WTC11 (cell line): ENCODE measurements at regions not wholly inside any gene's neighbourhood (a gene's known extent, or its start where the extent isn't known, plus 50 kb on each side); places are given as distances from the start of the nearest gene placed in this dataset.

Source experiments
- ELF4 ChIP-seq: sonication (generic); formaldehyde crosslinking; IDR thresholded peaks from 2 replicates; pipeline ENCODE4 v1.8.1; 2022; ENCODE audit warnings: low read depth, mild to moderate bottlenecking, moderate library complexity, missing genetic modification reagents
- ESRRA ChIP-seq: sonication (generic); formaldehyde crosslinking; IDR thresholded peaks from 2 replicates; pipeline ENCODE4 v1.8.1; 2022; ENCODE audit warnings: mild to moderate bottlenecking, missing genetic modification reagents, borderline replicate concordance
- GABPB1 ChIP-seq: sonication (generic); formaldehyde crosslinking; IDR thresholded peaks from 2 replicates; pipeline ENCODE4 v1.8.1; 2023; ENCODE audit warnings: mild to moderate bottlenecking, missing genetic modification reagents
- HMGA2 ChIP-seq: fragments of 250-450 bp; sonication (Bioruptor Pico); IDR thresholded peaks from 2 replicates; pipeline ENCODE4 v1.4.0; 2021; ENCODE audit warnings: mild to moderate bottlenecking, moderate library complexity
- JUN ChIP-seq: sonication (generic); formaldehyde crosslinking; IDR thresholded peaks from 2 replicates; pipeline ENCODE4 v1.8.0; 2023; ENCODE audit warnings: mild to moderate bottlenecking, missing genetic modification reagents
- NFYB ChIP-seq: sonication (generic); formaldehyde crosslinking; conservative IDR thresholded peaks from 2 replicates; pipeline ENCODE4 v1.8.0; 2022; ENCODE audit warnings: low read depth, missing genetic modification reagents
- NR3C1 ChIP-seq: sonication (generic); formaldehyde crosslinking; conservative IDR thresholded peaks from 2 replicates; pipeline ENCODE4 v1.8.1; 2023; ENCODE audit warnings: low read depth, mild to moderate bottlenecking, missing genetic modification reagents
- ZBTB21 ChIP-seq: sonication (generic); formaldehyde crosslinking; IDR thresholded peaks from 2 replicates; pipeline ENCODE4 v1.8.1; 2023; ENCODE audit warnings: mild to moderate bottlenecking, missing genetic modification reagents, borderline replicate concordance
- TF ChIP-seq, protein P1 (sequence below): fragments of 200-600 bp; IDR thresholded peaks from 2 replicates; pipeline ENCODE4 v1.8.0; 2022; ENCODE audit warnings: antibody characterized with exemption
- TF ChIP-seq, protein P2 (sequence below): fragments of 250-450 bp; sonication (Bioruptor Pico); IDR thresholded peaks from 2 replicates; pipeline ENCODE4 v1.9.0; 2021; ENCODE audit warnings: mild to moderate bottlenecking, borderline replicate concordance
- TF ChIP-seq, protein P3 (sequence below): sonication (generic); formaldehyde crosslinking; conservative IDR thresholded peaks from 2 replicates; pipeline ENCODE4 v1.8.1; 2022; ENCODE audit warnings: mild to moderate bottlenecking, missing genetic modification reagents
- TF ChIP-seq, protein P4 (sequence below): sonication (generic); formaldehyde crosslinking; IDR thresholded peaks from 2 replicates; pipeline ENCODE4 v1.8.0; 2023; ENCODE audit warnings: missing genetic modification reagents
- TF ChIP-seq, protein P5 (sequence below): sonication (generic); formaldehyde crosslinking; IDR thresholded peaks from 2 replicates; pipeline ENCODE4 v1.8.1; 2022; ENCODE audit warnings: low read depth, mild to moderate bottlenecking, moderate library complexity, missing genetic modification reagents, borderline replicate concordance
- TF ChIP-seq, protein P6 (sequence below): sonication (generic); formaldehyde crosslinking; IDR thresholded peaks from 2 replicates; pipeline ENCODE4 v1.8.1; 2022; ENCODE audit warnings: missing genetic modification reagents, borderline replicate concordance

DNA sequence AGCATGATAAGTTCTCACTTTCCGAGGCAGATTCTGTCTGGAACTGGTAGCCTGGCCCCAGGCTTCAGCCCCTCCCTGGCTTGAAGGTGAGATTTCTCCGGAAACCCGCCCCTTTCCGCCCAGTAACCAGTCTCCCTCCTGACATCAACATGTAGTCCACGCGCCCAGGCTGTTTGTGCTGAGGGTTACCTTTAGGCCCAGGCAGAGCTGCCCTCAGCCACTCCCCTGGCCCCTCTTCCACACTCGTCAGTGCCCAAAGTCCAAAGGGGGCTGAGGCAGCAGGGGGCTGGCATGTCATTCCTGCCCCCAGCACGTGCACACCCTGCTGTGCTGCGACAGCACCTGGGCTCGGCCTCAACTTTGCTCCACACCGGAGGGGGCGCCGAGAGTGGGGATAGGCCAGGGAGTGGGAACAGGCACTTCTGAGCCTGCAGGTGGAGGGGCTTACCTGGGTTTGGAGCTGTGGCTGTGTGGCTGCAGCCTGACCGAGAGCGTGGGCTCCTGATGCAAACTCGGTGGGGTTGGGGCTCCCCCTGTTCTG lies 69.5 kb upstream of the ANK2 start:
- TF ChIP-seq HMGA2, result no peak
- no peak for TF ChIP-seq NFYB (CRISPR knock-in tag)
- no peak for TF ChIP-seq JUN (CRISPR knock-in tag)
- TF ChIP-seq, protein P1, sequence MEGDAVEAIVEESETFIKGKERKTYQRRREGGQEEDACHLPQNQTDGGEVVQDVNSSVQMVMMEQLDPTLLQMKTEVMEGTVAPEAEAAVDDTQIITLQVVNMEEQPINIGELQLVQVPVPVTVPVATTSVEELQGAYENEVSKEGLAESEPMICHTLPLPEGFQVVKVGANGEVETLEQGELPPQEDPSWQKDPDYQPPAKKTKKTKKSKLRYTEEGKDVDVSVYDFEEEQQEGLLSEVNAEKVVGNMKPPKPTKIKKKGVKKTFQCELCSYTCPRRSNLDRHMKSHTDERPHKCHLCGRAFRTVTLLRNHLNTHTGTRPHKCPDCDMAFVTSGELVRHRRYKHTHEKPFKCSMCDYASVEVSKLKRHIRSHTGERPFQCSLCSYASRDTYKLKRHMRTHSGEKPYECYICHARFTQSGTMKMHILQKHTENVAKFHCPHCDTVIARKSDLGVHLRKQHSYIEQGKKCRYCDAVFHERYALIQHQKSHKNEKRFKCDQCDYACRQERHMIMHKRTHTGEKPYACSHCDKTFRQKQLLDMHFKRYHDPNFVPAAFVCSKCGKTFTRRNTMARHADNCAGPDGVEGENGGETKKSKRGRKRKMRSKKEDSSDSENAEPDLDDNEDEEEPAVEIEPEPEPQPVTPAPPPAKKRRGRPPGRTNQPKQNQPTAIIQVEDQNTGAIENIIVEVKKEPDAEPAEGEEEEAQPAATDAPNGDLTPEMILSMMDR, result no peak
- TF ChIP-seq, protein P2, sequence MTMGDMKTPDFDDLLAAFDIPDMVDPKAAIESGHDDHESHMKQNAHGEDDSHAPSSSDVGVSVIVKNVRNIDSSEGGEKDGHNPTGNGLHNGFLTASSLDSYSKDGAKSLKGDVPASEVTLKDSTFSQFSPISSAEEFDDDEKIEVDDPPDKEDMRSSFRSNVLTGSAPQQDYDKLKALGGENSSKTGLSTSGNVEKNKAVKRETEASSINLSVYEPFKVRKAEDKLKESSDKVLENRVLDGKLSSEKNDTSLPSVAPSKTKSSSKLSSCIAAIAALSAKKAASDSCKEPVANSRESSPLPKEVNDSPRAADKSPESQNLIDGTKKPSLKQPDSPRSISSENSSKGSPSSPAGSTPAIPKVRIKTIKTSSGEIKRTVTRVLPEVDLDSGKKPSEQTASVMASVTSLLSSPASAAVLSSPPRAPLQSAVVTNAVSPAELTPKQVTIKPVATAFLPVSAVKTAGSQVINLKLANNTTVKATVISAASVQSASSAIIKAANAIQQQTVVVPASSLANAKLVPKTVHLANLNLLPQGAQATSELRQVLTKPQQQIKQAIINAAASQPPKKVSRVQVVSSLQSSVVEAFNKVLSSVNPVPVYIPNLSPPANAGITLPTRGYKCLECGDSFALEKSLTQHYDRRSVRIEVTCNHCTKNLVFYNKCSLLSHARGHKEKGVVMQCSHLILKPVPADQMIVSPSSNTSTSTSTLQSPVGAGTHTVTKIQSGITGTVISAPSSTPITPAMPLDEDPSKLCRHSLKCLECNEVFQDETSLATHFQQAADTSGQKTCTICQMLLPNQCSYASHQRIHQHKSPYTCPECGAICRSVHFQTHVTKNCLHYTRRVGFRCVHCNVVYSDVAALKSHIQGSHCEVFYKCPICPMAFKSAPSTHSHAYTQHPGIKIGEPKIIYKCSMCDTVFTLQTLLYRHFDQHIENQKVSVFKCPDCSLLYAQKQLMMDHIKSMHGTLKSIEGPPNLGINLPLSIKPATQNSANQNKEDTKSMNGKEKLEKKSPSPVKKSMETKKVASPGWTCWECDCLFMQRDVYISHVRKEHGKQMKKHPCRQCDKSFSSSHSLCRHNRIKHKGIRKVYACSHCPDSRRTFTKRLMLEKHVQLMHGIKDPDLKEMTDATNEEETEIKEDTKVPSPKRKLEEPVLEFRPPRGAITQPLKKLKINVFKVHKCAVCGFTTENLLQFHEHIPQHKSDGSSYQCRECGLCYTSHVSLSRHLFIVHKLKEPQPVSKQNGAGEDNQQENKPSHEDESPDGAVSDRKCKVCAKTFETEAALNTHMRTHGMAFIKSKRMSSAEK (CRISPR knock-in tag), result no peak
- TF ChIP-seq ESRRA (CRISPR knock-in tag), result no peak
- TF ChIP-seq, protein P3, sequence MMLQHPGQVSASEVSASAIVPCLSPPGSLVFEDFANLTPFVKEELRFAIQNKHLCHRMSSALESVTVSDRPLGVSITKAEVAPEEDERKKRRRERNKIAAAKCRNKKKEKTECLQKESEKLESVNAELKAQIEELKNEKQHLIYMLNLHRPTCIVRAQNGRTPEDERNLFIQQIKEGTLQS, result no peak
- TF ChIP-seq, protein P4, sequence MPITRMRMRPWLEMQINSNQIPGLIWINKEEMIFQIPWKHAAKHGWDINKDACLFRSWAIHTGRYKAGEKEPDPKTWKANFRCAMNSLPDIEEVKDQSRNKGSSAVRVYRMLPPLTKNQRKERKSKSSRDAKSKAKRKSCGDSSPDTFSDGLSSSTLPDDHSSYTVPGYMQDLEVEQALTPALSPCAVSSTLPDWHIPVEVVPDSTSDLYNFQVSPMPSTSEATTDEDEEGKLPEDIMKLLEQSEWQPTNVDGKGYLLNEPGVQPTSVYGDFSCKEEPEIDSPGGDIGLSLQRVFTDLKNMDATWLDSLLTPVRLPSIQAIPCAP (CRISPR knock-in tag), result no peak
- no peak for TF ChIP-seq GABPB1 (CRISPR knock-in tag)
- TF ChIP-seq ELF4 (CRISPR knock-in tag), result no peak
- TF ChIP-seq, protein P5, sequence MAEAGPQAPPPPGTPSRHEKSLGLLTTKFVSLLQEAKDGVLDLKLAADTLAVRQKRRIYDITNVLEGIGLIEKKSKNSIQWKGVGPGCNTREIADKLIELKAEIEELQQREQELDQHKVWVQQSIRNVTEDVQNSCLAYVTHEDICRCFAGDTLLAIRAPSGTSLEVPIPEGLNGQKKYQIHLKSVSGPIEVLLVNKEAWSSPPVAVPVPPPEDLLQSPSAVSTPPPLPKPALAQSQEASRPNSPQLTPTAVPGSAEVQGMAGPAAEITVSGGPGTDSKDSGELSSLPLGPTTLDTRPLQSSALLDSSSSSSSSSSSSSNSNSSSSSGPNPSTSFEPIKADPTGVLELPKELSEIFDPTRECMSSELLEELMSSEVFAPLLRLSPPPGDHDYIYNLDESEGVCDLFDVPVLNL (CRISPR knock-in tag), result no peak
- no peak for TF ChIP-seq NR3C1
- no peak for TF ChIP-seq ZBTB21 (CRISPR knock-in tag)
- TF ChIP-seq, protein P6, sequence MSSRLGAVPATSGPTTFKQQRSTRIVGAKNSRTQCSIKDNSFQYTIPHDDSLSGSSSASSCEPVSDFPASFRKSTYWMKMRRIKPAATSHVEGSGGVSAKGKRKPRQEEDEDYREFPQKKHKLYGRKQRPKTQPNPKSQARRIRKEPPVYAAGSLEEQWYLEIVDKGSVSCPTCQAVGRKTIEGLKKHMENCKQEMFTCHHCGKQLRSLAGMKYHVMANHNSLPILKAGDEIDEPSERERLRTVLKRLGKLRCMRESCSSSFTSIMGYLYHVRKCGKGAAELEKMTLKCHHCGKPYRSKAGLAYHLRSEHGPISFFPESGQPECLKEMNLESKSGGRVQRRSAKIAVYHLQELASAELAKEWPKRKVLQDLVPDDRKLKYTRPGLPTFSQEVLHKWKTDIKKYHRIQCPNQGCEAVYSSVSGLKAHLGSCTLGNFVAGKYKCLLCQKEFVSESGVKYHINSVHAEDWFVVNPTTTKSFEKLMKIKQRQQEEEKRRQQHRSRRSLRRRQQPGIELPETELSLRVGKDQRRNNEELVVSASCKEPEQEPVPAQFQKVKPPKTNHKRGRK (CRISPR knock-in tag), result no peak
